ENCODE measurements at regions not wholly inside any gene's neighbourhood (a gene's known extent, or its start where the extent isn't known, plus 50 kb on each side); places are given as distances from the start of the nearest gene placed in this dataset.

DNA sequence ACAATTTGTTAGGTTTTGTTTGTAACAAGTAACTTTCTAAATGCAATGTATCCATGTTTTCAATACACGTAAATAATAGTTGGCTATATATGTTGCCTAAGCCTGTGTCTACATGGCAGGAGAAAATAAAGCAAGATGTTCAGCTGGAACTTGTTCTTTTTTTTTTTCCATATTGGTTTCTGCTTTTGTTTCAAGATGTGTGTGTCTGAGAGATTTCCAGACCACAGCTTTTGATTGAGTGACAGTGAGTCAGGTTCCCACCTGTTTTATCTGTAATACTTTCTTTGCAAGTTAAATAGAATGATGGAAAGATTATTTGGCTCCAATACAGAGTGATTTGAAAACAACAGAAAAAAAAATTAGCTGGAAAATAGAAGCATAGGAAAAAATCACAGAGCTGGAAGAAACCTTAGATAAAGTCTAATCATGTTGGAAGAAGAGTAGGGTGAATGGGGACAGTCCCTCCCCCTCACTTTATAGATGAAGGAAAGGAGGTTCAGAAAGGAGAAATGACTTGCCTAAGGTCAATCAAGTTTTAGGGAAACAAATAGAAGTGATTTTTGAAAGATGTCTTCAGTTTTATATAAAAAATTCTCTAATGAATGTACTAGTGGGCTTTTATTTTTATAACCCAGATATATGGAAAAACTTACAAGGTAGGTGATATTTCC is 150.9 kb upstream of the STMND1 start:
- H2AFZ ChIP-seq (replicated peaks; ENCODE audit: low read length, poor library complexity), result no peak overlapping the region
- no peak overlapping the region for H2BK5ac ChIP-seq (ENCODE audit: low read depth, low read length, poor library complexity, severe bottlenecking)
- peaks cover 21% of the 10 kb centered on the region for H3K4me1 ChIP-seq (ENCODE audit: control insufficient read depth, insufficient read depth, low read length)
- no peak overlapping the region for H4K5ac ChIP-seq (ENCODE audit: low read depth, low read length)
- H4K8ac ChIP-seq (ENCODE audit: low read depth in 2 of 2, low read length in 2 of 2), result no peak overlapping the region
- no peak overlapping the region for H3K9ac ChIP-seq (ENCODE audit: low read depth, low read length)
- no peaks in the 10 kb centered on the region for H3K9me3 ChIP-seq (ENCODE audit: control insufficient read depth, insufficient read depth, low read length)
- H2AK5ac ChIP-seq (ENCODE audit: low read depth, low read length), result no peak overlapping the region
- no peaks in the 10 kb centered on the region for H4K20me1 ChIP-seq (ENCODE audit: insufficient read depth, low read length)
- no peaks in the 10 kb centered on the region for H3K79me1 ChIP-seq (ENCODE audit: low read depth in 1 of 2, low read length in 2 of 2)
- H3K4me3 ChIP-seq (ENCODE audit: insufficient read depth, low read depth, low read length), result no peak overlapping the region
- H3K14ac ChIP-seq (replicated peaks; ENCODE audit: low read depth, low read length), result no peak overlapping the region
- no peaks in the 10 kb centered on the region for H3K36me3 ChIP-seq (ENCODE audit: control insufficient read depth, insufficient read depth, low read length)
- ChIA-PET CTCF (interaction anchor here (1.3 to 1.4 kb wide), 2 partner anchors 9 to 14 kb away, joined by 3 read pairs; no protein-coding TSS in a partner anchor), POLR2A (ENCODE audit: unreplicated experiment) (no interaction called here)
- H3K4ac ChIP-seq (ENCODE audit: low read depth, low read length), result no peak overlapping the region
- DNase-seq (no peak), ATAC-seq (ENCODE audit: low read depth) (no peak)
- H3K23ac ChIP-seq (ENCODE audit: low read depth, low read length), result no peak overlapping the region
- H3K4me2 ChIP-seq (ENCODE audit: low read depth, low read length), result no peak overlapping the region
- H3K18ac ChIP-seq (ENCODE audit: low read depth, low read length), result no peak overlapping the region
- no CpG with 5 or more reads among the region's 1 CpG for WGBS, 2 experiments (ENCODE audit: extremely low coverage in 2 of 2, insufficient read length in 1 of 2)
- in situ Hi-C loops (cut with MboI; ENCODE audit: low sequenced_read_pairs) (no loop called here), dilution Hi-C loops (cut with HindIII; ENCODE audit: low sequenced_read_pairs, unreplicated experiment) (no loop called here), intact Hi-C loops (cut with micrococcal nuclease) (no loop called here)
- H2BK120ac ChIP-seq (ENCODE audit: low read depth, low read length), result no peak overlapping the region
- no peak overlapping the region for H2BK20ac ChIP-seq (ENCODE audit: low read depth, low read length)
- no peak overlapping the region for H3K27ac ChIP-seq (ENCODE audit: insufficient read depth, low read length)
- no TSS peak for BruUV-seq (replicated peaks)
- no peaks in the 10 kb centered on the region for H3K27me3 ChIP-seq (ENCODE audit: control insufficient read depth, insufficient read depth, low read length)
- no peak for TF ChIP-seq MAZ (IDR thresholded peaks at IDR 0.05; ENCODE audit: borderline replicate concordance, low read depth, low read length)
- H4K91ac ChIP-seq (ENCODE audit: insufficient read depth, low read depth, low read length), result no peak overlapping the region
- no peak overlapping the region for H3K56ac ChIP-seq (ENCODE audit: extremely low read depth, insufficient read depth, low read length)
- H2BK15ac ChIP-seq (ENCODE audit: low read depth, low read length), result no peak overlapping the region
- H2AK9ac ChIP-seq (replicated peaks; ENCODE audit: low read depth, low read length, poor library complexity), result no peak overlapping the region
- peaks cover 6% of the 10 kb centered on the region; the same call in 1 of the 2 replicates for H3K9me1 ChIP-seq (ENCODE audit: insufficient read depth, low read length)
